ENCODE measurements at regions not wholly inside any gene's neighbourhood (a gene's known extent, or its start where the extent isn't known, plus 50 kb on each side); places are given as distances from the start of the nearest gene placed in this dataset.

DNA sequence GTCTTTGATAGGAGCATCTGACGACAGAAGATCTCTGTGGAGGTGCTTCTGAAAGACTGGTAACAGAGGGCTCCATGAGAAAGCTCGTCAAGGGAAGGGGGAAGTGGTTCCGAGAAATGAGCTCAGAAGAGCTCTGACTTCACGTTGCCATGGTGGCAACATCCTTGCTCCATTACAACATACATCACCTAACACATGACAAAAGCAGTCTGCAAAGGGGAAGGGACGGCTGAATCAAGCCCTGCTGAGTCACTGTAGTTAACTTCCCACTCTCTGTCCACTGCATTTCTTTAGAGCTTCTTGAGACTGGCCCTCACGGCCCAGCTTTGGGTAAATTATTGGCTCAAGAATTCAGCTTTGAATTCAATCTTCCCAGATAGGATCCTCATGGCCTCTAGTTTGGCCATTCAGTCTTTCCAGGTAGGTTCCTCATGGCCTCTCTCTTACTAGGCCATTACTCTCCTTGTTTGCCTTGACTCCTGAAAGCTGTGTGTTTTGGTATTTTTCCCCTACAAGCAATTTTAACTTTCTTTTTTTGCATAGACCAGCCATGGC, 88.0 kb upstream of the ZNF648 start:
- TF ChIP-seq CTCF (IDR thresholded peaks at IDR 0.05; ENCODE audit: insufficient read depth, low read length): no peak
- peak; percentile 66 for DNase-seq (ENCODE audit: low read depth)
- no peak overlapping the region for H3K4me3 ChIP-seq (ENCODE audit: low read depth, low read length)

- no peak overlapping the region for H3K4me3 ChIP-seq (ENCODE audit: low read depth, low read length)
Observed at GRCh38 chr1:182147951-182148350, 86.4 kb upstream of the ZNF648 start.

DNA sequence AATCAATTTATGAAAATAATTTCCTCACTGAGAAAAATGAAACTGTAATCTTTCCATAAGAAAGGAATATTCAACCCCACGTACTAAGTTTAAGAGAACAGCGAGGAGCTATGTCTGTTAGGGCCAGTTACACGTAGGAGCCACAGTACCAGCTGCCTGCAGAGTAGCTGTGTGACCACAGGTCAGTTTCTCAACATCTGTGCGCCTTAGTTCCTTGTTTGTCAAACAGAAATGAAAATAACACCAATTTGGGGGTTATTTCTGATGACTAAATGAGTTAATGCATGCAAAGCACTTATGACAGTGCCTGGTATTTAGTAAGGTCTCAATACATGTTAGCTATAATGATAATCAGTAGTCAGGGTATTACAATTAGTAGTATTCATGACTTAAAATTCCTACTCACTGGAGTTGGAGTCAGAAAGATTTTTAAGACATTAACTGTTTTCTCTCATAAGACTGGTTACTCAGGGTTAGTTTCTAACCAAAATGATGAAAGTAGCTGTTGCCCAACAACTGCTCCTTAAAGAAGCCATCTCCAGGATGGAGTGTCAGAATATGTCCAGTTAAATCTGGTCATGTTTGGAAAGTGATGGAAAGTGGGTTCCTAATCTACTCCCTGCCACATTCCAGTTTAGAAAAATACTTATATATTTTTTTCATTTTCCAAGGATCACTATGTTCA, 85.8 kb upstream of the ZNF648 start:
- DNase-seq (ENCODE audit: low read depth): peak; percentile 2
- no peak for TF ChIP-seq CTCF (IDR thresholded peaks at IDR 0.05; ENCODE audit: insufficient read depth, low read length)
- H3K4me3 ChIP-seq (ENCODE audit: low read depth, low read length): no peak overlapping the region

More at GRCh38 chr1:182147951-182148350, 86.4 kb upstream of the ZNF648 start:
- DNase-seq (ENCODE audit: low read depth): no peak
- no peak for TF ChIP-seq CTCF (IDR thresholded peaks at IDR 0.05; ENCODE audit: insufficient read depth, low read length)

DNA sequence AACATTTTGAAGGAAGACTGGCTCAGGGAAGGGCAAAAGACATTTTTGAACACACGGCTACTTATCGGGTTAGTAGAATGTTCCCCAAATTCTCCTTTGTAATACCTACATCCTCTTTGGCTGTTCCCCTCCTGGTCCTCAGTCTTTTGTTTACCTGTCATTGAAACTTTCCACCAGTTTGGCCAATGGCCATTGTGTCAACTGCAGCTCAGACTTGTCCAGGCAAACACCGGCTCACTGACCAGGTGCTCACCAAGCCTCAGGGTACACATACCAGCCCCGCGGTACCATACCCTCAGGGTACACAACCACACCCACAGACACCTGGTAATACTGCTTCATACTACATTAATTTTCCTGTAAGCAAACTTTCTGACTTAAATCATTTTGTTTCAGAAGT, 84.8 kb upstream of the ZNF648 start:
- H3K4me3 ChIP-seq (ENCODE audit: low read depth, low read length): no peak overlapping the region
- DNase-seq (ENCODE audit: low read depth): no peak
- no peak for TF ChIP-seq CTCF (IDR thresholded peaks at IDR 0.05; ENCODE audit: insufficient read depth, low read length)

GRCh38 chr1:182145441-182145840, 83.9 kb upstream of the ZNF648 start:
- no peak for TF ChIP-seq CTCF (IDR thresholded peaks at IDR 0.05; ENCODE audit: insufficient read depth, low read length)
- DNase-seq (ENCODE audit: low read depth): no peak
- no peak overlapping the region for H3K4me3 ChIP-seq (ENCODE audit: low read depth, low read length)

- no peak for TF ChIP-seq CTCF (IDR thresholded peaks at IDR 0.05; ENCODE audit: insufficient read depth, low read length)
- DNase-seq (ENCODE audit: low read depth): no peak
Observed at GRCh38 chr1:182144646-182145030, 83.1 kb upstream of the ZNF648 start.

More at GRCh38 chr1:182144646-182145030, 83.1 kb upstream of the ZNF648 start:
- H3K4me3 ChIP-seq (ENCODE audit: low read depth, low read length): no peak overlapping the region

Data from fibroblast of the aortic adventitia (primary cell).